ENCODE measurements at regions not wholly inside any gene's neighbourhood (a gene's known extent, or its start where the extent isn't known, plus 50 kb on each side); places are given as distances from the start of the nearest gene placed in this dataset.

DNA sequence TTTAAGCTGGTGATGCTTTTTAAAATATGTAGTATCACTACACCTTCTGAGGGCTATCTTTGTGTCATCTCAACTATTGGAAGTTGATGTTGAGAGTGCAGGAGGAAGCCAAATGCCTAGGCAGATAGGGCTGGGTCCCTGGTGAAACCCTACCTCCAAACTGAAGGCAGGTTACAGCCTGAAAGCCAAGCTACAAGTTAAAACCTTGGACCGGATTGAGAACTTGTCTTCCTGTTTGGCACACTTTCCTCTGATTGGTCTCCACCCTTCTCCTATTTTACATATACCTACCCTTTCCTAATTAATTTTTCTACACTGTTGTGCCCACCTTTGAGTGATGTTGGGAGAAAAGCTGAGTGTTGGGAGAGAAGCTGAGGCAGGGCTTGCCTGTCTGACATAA is 287.8 kb upstream of the CNTN5 start:
- TF ChIP-seq CTCF (IDR thresholded peaks at IDR 0.05; ENCODE audit: low read length): no peak
- TF ChIP-seq EZH2 (IDR thresholded peaks at IDR 0.05; ENCODE audit: borderline replicate concordance, low read length): no peak
